Panc1 (cell line): ENCODE measurements at regions not wholly inside any gene's neighbourhood (a gene's known extent, or its start where the extent isn't known, plus 50 kb on each side); places are given as distances from the start of the nearest gene placed in this dataset.

Experiments used
- POLR2AphosphoS5 ChIP-seq: IDR thresholded peaks from 2 replicates; pipeline ENCODE4 v1.6.1; 2012; ENCODE audit warnings: mild to moderate bottlenecking, low read depth, low read length, moderate library complexity
- TCF7L2 ChIP-seq: IDR thresholded peaks from 2 replicates; pipeline ENCODE4 v1.6.1; 2011; ENCODE audit warnings: mild to moderate bottlenecking, low read depth, low read length, inconsistent platforms
- TF ChIP-seq, protein P1 (sequence below): fragments of 450-650 bp; IDR thresholded peaks from 2 replicates; pipeline ENCODE4 v1.5.1; 2017; ENCODE audit warnings: mild to moderate bottlenecking
- TF ChIP-seq, protein P2 (sequence below), 2 experiments: IDR thresholded peaks; 2 replicates each; pipeline ENCODE4 v1.6.1; 2011 to 2012; ENCODE audit warnings: low read depth in 2 of 2, control low read depth in 1 of 2, low read length in 1 of 2, mild to moderate bottlenecking in 1 of 2, moderate library complexity in 1 of 2; ENCODE audit not compliant: insufficient read depth in 1 of 2

DNA sequence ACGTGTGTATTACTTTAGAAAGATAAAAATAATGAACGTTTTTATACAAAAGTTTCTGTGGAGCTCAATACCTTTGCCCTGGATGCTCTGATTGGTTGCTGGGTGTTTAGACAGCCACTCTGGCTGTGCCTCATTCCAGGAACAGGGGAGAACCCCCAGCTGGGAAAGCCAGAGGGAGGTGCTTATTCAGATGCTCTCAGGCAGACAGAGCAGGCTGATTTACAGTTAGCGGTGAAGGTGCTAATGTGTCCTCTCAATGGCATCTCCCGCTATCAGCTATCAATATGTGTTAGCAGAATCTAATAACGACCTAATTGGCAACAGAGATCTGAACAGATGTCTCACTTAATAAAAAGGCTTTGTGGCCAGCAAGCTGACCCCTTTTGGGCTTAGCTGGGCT is 402.3 kb downstream of the NUAK1 start:
- TF ChIP-seq, protein P1, sequence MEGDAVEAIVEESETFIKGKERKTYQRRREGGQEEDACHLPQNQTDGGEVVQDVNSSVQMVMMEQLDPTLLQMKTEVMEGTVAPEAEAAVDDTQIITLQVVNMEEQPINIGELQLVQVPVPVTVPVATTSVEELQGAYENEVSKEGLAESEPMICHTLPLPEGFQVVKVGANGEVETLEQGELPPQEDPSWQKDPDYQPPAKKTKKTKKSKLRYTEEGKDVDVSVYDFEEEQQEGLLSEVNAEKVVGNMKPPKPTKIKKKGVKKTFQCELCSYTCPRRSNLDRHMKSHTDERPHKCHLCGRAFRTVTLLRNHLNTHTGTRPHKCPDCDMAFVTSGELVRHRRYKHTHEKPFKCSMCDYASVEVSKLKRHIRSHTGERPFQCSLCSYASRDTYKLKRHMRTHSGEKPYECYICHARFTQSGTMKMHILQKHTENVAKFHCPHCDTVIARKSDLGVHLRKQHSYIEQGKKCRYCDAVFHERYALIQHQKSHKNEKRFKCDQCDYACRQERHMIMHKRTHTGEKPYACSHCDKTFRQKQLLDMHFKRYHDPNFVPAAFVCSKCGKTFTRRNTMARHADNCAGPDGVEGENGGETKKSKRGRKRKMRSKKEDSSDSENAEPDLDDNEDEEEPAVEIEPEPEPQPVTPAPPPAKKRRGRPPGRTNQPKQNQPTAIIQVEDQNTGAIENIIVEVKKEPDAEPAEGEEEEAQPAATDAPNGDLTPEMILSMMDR = no peak
- TF ChIP-seq POLR2AphosphoS5 = no peak
- TF ChIP-seq TCF7L2 = no peak
- TF ChIP-seq, protein P2, sequence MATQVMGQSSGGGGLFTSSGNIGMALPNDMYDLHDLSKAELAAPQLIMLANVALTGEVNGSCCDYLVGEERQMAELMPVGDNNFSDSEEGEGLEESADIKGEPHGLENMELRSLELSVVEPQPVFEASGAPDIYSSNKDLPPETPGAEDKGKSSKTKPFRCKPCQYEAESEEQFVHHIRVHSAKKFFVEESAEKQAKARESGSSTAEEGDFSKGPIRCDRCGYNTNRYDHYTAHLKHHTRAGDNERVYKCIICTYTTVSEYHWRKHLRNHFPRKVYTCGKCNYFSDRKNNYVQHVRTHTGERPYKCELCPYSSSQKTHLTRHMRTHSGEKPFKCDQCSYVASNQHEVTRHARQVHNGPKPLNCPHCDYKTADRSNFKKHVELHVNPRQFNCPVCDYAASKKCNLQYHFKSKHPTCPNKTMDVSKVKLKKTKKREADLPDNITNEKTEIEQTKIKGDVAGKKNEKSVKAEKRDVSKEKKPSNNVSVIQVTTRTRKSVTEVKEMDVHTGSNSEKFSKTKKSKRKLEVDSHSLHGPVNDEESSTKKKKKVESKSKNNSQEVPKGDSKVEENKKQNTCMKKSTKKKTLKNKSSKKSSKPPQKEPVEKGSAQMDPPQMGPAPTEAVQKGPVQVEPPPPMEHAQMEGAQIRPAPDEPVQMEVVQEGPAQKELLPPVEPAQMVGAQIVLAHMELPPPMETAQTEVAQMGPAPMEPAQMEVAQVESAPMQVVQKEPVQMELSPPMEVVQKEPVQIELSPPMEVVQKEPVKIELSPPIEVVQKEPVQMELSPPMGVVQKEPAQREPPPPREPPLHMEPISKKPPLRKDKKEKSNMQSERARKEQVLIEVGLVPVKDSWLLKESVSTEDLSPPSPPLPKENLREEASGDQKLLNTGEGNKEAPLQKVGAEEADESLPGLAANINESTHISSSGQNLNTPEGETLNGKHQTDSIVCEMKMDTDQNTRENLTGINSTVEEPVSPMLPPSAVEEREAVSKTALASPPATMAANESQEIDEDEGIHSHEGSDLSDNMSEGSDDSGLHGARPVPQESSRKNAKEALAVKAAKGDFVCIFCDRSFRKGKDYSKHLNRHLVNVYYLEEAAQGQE (IDR thresholded peaks at IDR 0.05; ENCODE audit: insufficient read depth in 1 of 2, low read depth in 2 of 2, low read length in 1 of 2) = no peak
